ENCODE measurements at regions not wholly inside any gene's neighbourhood (a gene's known extent, or its start where the extent isn't known, plus 50 kb on each side); places are given as distances from the start of the nearest gene placed in this dataset.

DNA sequence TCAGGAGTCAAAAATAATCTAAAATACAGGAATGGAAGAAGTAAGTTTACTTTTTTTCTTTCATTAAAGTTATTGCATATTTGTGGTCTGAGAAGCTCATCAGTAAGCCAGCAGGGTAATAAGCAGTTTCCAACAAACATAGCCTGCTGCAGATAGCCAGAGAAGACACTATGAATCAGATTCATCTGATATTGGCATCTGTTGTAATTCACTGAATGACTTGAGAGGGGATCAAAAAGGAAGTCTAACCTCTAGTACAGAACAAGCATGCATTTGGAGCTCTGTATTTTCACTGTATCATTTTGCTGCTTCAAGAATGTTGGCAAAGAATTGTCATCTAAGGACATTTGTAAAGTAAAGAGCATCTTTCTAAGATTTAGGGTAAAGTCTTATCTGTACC is 53.8 kb upstream of the UFL1 start:
- Histone ChIP-seq H3K9me3 (ENCODE audit: low read depth) (no peaks in the 10 kb centered on the region), H3K4me1 (ENCODE audit: insufficient read depth) (no peaks in the 10 kb centered on the region), H3K4me3 (no peak overlapping the region), H3K36me3 (replicated peaks; ENCODE audit: insufficient read depth, low read depth) (no peaks in the 10 kb centered on the region), H3K79me2 (no peaks in the 10 kb centered on the region), H3K4me2 (no peak overlapping the region), H3K27me3 (no peaks in the 10 kb centered on the region), H4K20me1 (ENCODE audit: insufficient read depth, poor library complexity, severe bottlenecking) (no peaks in the 10 kb centered on the region), H3K9me2 (replicated peaks; ENCODE audit: insufficient read depth) (no peaks in the 10 kb centered on the region), H3K27ac (no peak overlapping the region), H2AFZ (no peak overlapping the region)
- TF ChIP-seq, protein P1, sequence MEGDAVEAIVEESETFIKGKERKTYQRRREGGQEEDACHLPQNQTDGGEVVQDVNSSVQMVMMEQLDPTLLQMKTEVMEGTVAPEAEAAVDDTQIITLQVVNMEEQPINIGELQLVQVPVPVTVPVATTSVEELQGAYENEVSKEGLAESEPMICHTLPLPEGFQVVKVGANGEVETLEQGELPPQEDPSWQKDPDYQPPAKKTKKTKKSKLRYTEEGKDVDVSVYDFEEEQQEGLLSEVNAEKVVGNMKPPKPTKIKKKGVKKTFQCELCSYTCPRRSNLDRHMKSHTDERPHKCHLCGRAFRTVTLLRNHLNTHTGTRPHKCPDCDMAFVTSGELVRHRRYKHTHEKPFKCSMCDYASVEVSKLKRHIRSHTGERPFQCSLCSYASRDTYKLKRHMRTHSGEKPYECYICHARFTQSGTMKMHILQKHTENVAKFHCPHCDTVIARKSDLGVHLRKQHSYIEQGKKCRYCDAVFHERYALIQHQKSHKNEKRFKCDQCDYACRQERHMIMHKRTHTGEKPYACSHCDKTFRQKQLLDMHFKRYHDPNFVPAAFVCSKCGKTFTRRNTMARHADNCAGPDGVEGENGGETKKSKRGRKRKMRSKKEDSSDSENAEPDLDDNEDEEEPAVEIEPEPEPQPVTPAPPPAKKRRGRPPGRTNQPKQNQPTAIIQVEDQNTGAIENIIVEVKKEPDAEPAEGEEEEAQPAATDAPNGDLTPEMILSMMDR (IDR thresholded peaks at IDR 0.05; ENCODE audit: poor library complexity) = no peak
- no peak for TF ChIP-seq EZH2phosphoT487 (IDR thresholded peaks at IDR 0.05; ENCODE audit: low read depth, severe bottlenecking, unreplicated experiment)
- no peak for TF ChIP-seq EZH2 (IDR thresholded peaks at IDR 0.05; ENCODE audit: borderline replicate concordance)
- DNase-seq (ENCODE audit: low spot score) = no peak

DNA sequence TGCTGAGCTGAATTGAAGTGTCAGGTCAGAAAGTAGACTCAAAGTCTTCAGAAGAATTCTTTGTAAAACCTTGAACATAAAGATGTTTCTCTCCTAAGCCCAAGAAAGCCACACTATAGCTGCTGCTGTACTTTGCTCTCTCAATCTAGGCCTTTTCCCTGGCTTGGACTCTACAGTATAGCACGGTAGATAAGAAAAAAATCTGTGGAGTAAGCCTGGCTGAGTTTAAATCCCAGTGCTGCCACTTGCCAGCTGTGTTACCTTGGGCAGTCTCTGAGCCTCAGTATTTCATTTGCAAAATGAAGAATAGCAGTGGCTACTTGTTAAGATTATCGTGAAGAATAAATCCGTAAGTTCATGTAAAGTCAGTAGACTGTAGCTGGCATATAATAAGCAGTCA is 53.3 kb upstream of the UFL1 start:
- H3K79me2 ChIP-seq = no peaks in the 10 kb centered on the region
- H3K4me1 ChIP-seq (ENCODE audit: insufficient read depth) = no peaks in the 10 kb centered on the region
- H3K4me2 ChIP-seq = no peak overlapping the region
- no peak overlapping the region for H3K4me3 ChIP-seq
- TF ChIP-seq, protein P1 (IDR thresholded peaks at IDR 0.05; ENCODE audit: poor library complexity) = no peak
- TF ChIP-seq EZH2phosphoT487 (IDR thresholded peaks at IDR 0.05; ENCODE audit: low read depth, severe bottlenecking, unreplicated experiment) = no peak
- H2AFZ ChIP-seq = no peak overlapping the region
- no peaks in the 10 kb centered on the region for H3K9me3 ChIP-seq (ENCODE audit: low read depth)
- 61% methylated on average over 3 of the region's 3 CpGs for WGBS (ENCODE audit: low lambda C conversion rate, missing lambda C conversion rate)
- H3K27ac ChIP-seq = no peak overlapping the region
- no peak for DNase-seq (ENCODE audit: low spot score)
- no peaks in the 10 kb centered on the region for H4K20me1 ChIP-seq (ENCODE audit: insufficient read depth, poor library complexity, severe bottlenecking)
- no peaks in the 10 kb centered on the region for H3K27me3 ChIP-seq
- no peaks in the 10 kb centered on the region for H3K9me2 ChIP-seq (replicated peaks; ENCODE audit: insufficient read depth)
- no peaks in the 10 kb centered on the region for H3K36me3 ChIP-seq (replicated peaks; ENCODE audit: insufficient read depth, low read depth)

DNA sequence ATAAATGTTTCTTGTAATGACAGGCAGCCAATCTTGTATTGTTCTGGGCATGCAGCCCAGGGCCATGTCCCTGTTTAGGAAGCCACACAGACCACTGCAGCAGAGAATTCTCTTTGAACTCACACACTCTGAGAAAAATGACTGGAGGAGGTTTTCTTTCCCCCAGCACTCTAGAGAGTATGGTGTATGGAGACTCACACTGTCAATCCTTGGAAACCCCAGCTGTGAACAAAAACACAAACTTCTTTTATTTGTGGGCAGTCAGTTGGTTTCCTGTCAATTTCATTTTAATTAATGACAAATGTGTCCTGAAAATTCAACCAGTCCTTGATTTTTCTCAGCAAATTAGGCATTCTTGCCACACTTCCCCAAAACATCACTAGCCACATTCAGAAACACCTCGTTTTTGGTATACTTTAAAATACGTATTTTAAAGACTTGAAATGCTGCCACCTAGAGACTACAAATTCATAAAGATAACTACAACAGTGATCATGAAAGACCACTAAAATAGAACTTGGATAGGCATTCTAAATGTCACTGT is 52.9 kb upstream of the UFL1 start:
- Histone ChIP-seq H3K9me2 (replicated peaks; ENCODE audit: insufficient read depth) (no peaks in the 10 kb centered on the region), H3K9me3 (ENCODE audit: low read depth) (no peaks in the 10 kb centered on the region), H3K27ac (no peak overlapping the region), H3K36me3 (replicated peaks; ENCODE audit: insufficient read depth, low read depth) (no peaks in the 10 kb centered on the region), H4K20me1 (ENCODE audit: insufficient read depth, poor library complexity, severe bottlenecking) (no peaks in the 10 kb centered on the region), H3K4me3 (no peak overlapping the region), H3K4me1 (ENCODE audit: insufficient read depth) (no peaks in the 10 kb centered on the region), H3K4me2 (no peak overlapping the region), H2AFZ (no peak overlapping the region), H3K27me3 (no peaks in the 10 kb centered on the region), H3K79me2 (no peaks in the 10 kb centered on the region)
- TF ChIP-seq, protein P1 (IDR thresholded peaks at IDR 0.05; ENCODE audit: poor library complexity) = peak; percentile 52
- no peak for TF ChIP-seq EZH2phosphoT487 (IDR thresholded peaks at IDR 0.05; ENCODE audit: low read depth, severe bottlenecking, unreplicated experiment)
- no peak for DNase-seq (ENCODE audit: low spot score)
- WGBS (ENCODE audit: low lambda C conversion rate, missing lambda C conversion rate) = 9% methylated on average over 2 of the region's 2 CpGs

DNA sequence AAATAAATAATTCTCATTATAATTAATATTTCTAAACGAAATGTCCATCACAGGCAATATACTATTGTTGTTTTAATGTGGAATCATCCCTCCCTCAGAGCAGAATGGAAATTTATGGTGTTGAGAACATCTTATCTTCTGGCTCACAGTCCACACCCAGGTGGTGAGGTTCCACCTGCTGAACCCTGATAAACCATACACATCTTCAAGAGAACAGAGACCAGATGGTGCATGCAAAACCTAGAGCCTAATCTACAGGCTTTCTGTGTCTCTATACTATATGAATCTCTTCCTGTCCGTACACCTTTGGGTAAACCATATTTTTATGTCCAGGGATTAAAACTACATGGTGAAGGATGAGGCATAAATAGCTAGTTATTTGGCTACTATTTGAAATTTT is 52.3 kb upstream of the UFL1 start:
- no peaks in the 10 kb centered on the region for H3K36me3 ChIP-seq (replicated peaks; ENCODE audit: insufficient read depth, low read depth)
- no peaks in the 10 kb centered on the region for H3K27me3 ChIP-seq
- no peaks in the 10 kb centered on the region for H3K79me2 ChIP-seq
- no peak for DNase-seq (ENCODE audit: low spot score)
- H3K9me3 ChIP-seq (ENCODE audit: low read depth) = no peaks in the 10 kb centered on the region
- no peak overlapping the region for H3K4me2 ChIP-seq
- TF ChIP-seq, protein P1 (IDR thresholded peaks at IDR 0.05; ENCODE audit: poor library complexity) = no peak
- TF ChIP-seq EZH2 (IDR thresholded peaks at IDR 0.05; ENCODE audit: borderline replicate concordance) (no peak), EZH2phosphoT487 (IDR thresholded peaks at IDR 0.05; ENCODE audit: low read depth, severe bottlenecking, unreplicated experiment) (no peak)
- no peaks in the 10 kb centered on the region for H3K4me1 ChIP-seq (ENCODE audit: insufficient read depth)
- H3K4me3 ChIP-seq = no peak overlapping the region
- H3K9me2 ChIP-seq (replicated peaks; ENCODE audit: insufficient read depth) = no peaks in the 10 kb centered on the region
- H4K20me1 ChIP-seq (ENCODE audit: insufficient read depth, poor library complexity, severe bottlenecking) = no peaks in the 10 kb centered on the region
- 73% methylated on average over 2 of the region's 2 CpGs for WGBS (ENCODE audit: low lambda C conversion rate, missing lambda C conversion rate)
- no peak overlapping the region for H3K27ac ChIP-seq
- H2AFZ ChIP-seq = no peak overlapping the region
